Thyroid gland (tissue), 4 donors: ENCODE measurements at regions not wholly inside any gene's neighbourhood (a gene's known extent, or its start where the extent isn't known, plus 50 kb on each side); places are given as distances from the start of the nearest gene placed in this dataset.

Experiments used
- CTCF ChIP-seq, 6 experiments: fragments of 200-600 bp in 3 of 6; fragments of 450-650 bp in 3 of 6; sonication (generic) in 3 of 6; IDR thresholded peaks; one replicate each; pipeline ENCODE4 v1.5.1; 2016 to 2019; ENCODE audit warnings: antibody characterized with exemption in 6 of 6, mild to moderate bottlenecking in 2 of 6, inconsistent platforms in 1 of 6, moderate library complexity in 1 of 6
- POLR2A ChIP-seq, 2 donors: fragments of 450-650 bp; IDR thresholded peaks; one replicate each; pipeline ENCODE4 v1.6.1; 2017; ENCODE audit warnings: antibody characterized with exemption in 2 of 2, mild to moderate bottlenecking in 2 of 2, moderate library complexity in 1 of 2

- TF ChIP-seq CTCF (IDR thresholded peaks at IDR 0.05) (no peak), POLR2A (IDR thresholded peaks at IDR 0.05) (no peak)
Observed at GRCh38 chr3:88535563-88535962, 385.8 kb downstream of the C3orf38 start.
